Right cardiac atrium (tissue), 5 donors: ENCODE measurements at regions not wholly inside any gene's neighbourhood (a gene's known extent, or its start where the extent isn't known, plus 50 kb on each side); places are given as distances from the start of the nearest gene placed in this dataset.
"Not testable (repeated sequence)": the region's sequence is repeated elsewhere in the genome, so short reads cannot be mapped to it uniquely, and the experiment has no call there.

Experiments used
- ATAC-seq, 2 donors: fragments of 200-7000 bp; cut with Tn5 transposase; one replicate each; pipeline versions ENCODE4 v1.8.0 to v1.9.1; 2020; ENCODE audit warnings: moderate library complexity in 2 of 2, mild to moderate bottlenecking in 1 of 2
- DNase-seq, 3 donors: peaks; one replicate each; pipeline ENCODE4 v3.0.0-alpha.2; 2020
- H3K27ac ChIP-seq: one replicate; pipeline ENCODE4 v1.5.1; 2013; ENCODE audit warnings: mild to moderate bottlenecking, low read length, control low read depth, moderate library complexity
- H3K27me3 ChIP-seq: one replicate; pipeline ENCODE4 v1.6.1; 2013; ENCODE audit not compliant: control insufficient read depth, insufficient read depth
- H3K4me1 ChIP-seq: one replicate; pipeline ENCODE4 v1.6.1; 2013; ENCODE audit warnings: low read length; ENCODE audit not compliant: control insufficient read depth, insufficient read depth
- H3K4me3 ChIP-seq: one replicate; pipeline ENCODE4 v1.5.1; 2013; ENCODE audit warnings: low read length, control low read depth
- H3K9me3 ChIP-seq: one replicate; pipeline ENCODE4 v1.6.1; 2013; ENCODE audit warnings: low read length; ENCODE audit not compliant: control insufficient read depth
- WGBS: extraction: QIAGEN DNeasy Blood & Tissue Kit; methylation state at CpG from one replicate; pipeline ENCODE4 v1.1.7; 2013; 5-methylcytosine and 5-hydroxymethylcytosine counted together
- intact Hi-C, 4 donors: fragments of 100-400 bp; cut with DNase I; formaldehyde crosslinking; loops; one replicate each; pipeline versions ENCODE4 v1.11.0 to v1.14.0; 2022 to 2023
- donor health status: healthy with polysubstance abuse.
- donor health status: DM: no; HTN: yes; CAD: no.
- donor health status: DM: no; HTN: no; CAD: no.
- donor health status: DM: no; HTN: yes; CAD: no; lungs with severe emphysema.
- donor health status: DM: yes; HTN: yes; CAD: no.

GRCh38 chr12:25701290-25701689 is 148.2 kb upstream of the LMNTD1 start:
- no peaks in the 10 kb centered on the region for H3K4me1 ChIP-seq
- no peaks in the 10 kb centered on the region for H3K9me3 ChIP-seq
- DNase-seq (no peak), ATAC-seq (no peak)
- WGBS = 62% methylated on average over 4 of the region's 4 CpGs
- no peaks in the 10 kb centered on the region for H3K27me3 ChIP-seq
- intact Hi-C loops = no loop called here
- H3K27ac ChIP-seq = no peak overlapping the region
- no peak overlapping the region for H3K4me3 ChIP-seq

GRCh38 chr12:25702553-25702952 is 149.5 kb upstream of the LMNTD1 start:
- intact Hi-C loops = no loop called here
- Histone ChIP-seq H3K9me3 (peaks cover 2% of the 10 kb centered on the region), H3K4me3 (no peak overlapping the region), H3K4me1 (no peaks in the 10 kb centered on the region), H3K27ac (no peak overlapping the region), H3K27me3 (no peaks in the 10 kb centered on the region)
- no peak for ATAC-seq
- no peak for DNase-seq
- 88% methylated on average over 3 of the region's 3 CpGs for WGBS

- 0% methylated on average over 1 of the region's 1 CpG for WGBS
- no peak for ATAC-seq
- intact Hi-C loops = no loop called here
These were observed 152.2 kb upstream of the LMNTD1 start for GRCh38 chr12:25705261-25705660.

GRCh38 chr12:25706646-25707045 is 153.6 kb upstream of the LMNTD1 start:
- H3K4me1 ChIP-seq, DNase-seq, intact Hi-C loops, H3K4me3 ChIP-seq, H3K9me3 ChIP-seq, ATAC-seq, H3K27me3 ChIP-seq, H3K27ac ChIP-seq: not testable (repeated sequence)

More at GRCh38 chr12:25705261-25705660, 152.2 kb upstream of the LMNTD1 start:
- Histone ChIP-seq H3K27ac (no peak overlapping the region), H3K9me3 (peaks cover 2% of the 10 kb centered on the region), H3K4me3 (no peak overlapping the region), H3K4me1 (no peaks in the 10 kb centered on the region), H3K27me3 (no peaks in the 10 kb centered on the region)
- no peak for DNase-seq

- ATAC-seq (no peak), DNase-seq (no peak)
- H3K27me3 ChIP-seq = no peaks in the 10 kb centered on the region
- H3K4me1 ChIP-seq = peaks cover under 1% of the 10 kb centered on the region
- intact Hi-C loops = no loop called here
- no peak overlapping the region for H3K27ac ChIP-seq
- peaks cover 2% of the 10 kb centered on the region for H3K9me3 ChIP-seq
- H3K4me3 ChIP-seq = no peak overlapping the region
These were observed 154.0 kb upstream of the LMNTD1 start for GRCh38 chr12:25707056-25707455.

GRCh38 chr12:25708661-25709060 is 155.6 kb upstream of the LMNTD1 start:
- no peaks in the 10 kb centered on the region for H3K27me3 ChIP-seq
- 63% methylated on average over 2 of the region's 2 CpGs for WGBS
- H3K4me3 ChIP-seq = no peak overlapping the region
- peaks cover 2% of the 10 kb centered on the region for H3K9me3 ChIP-seq
- H3K4me1 ChIP-seq = peaks cover 1% of the 10 kb centered on the region
- DNase-seq (no peak), ATAC-seq (no peak)
- no peak overlapping the region for H3K27ac ChIP-seq
- intact Hi-C loops = no loop called here

GRCh38 chr12:25710128-25710527 is 157.0 kb upstream of the LMNTD1 start:
- DNase-seq (no peak), ATAC-seq (no peak)
- peaks cover 1% of the 10 kb centered on the region for H3K4me1 ChIP-seq
- intact Hi-C loops = no loop called here
- H3K9me3 ChIP-seq = peaks cover 2% of the 10 kb centered on the region
- no peaks in the 10 kb centered on the region for H3K27me3 ChIP-seq
- H3K4me3 ChIP-seq = no peak overlapping the region
- H3K27ac ChIP-seq = no peak overlapping the region
- 75% methylated on average over 2 of the region's 2 CpGs for WGBS

- H3K27me3 ChIP-seq, H3K4me3 ChIP-seq, ATAC-seq, H3K4me1 ChIP-seq, H3K27ac ChIP-seq, intact Hi-C loops, H3K9me3 ChIP-seq, DNase-seq: not testable (repeated sequence)
- 93% methylated on average over 3 of the region's 3 CpGs for WGBS
These were observed 158.0 kb upstream of the LMNTD1 start for GRCh38 chr12:25710938-25711605.

GRCh38 chr12:25712169-25712568 is 159.1 kb upstream of the LMNTD1 start:
- intact Hi-C loops = no loop called here
- Histone ChIP-seq H3K4me3 (no peak overlapping the region), H3K4me1 (peaks cover 1% of the 10 kb centered on the region), H3K27me3 (no peaks in the 10 kb centered on the region), H3K9me3 (peaks cover under 1% of the 10 kb centered on the region), H3K27ac (no peak overlapping the region)
- WGBS = 85% methylated on average over 8 of the region's 8 CpGs
- ATAC-seq (no peak), DNase-seq (no peak)

- Histone ChIP-seq H3K27me3 (no peaks in the 10 kb centered on the region), H3K4me3 (no peak overlapping the region), H3K4me1 (peaks cover 1% of the 10 kb centered on the region), H3K27ac (no peak overlapping the region), H3K9me3 (no peaks in the 10 kb centered on the region)
- no peak for ATAC-seq
- DNase-seq = no peak
- 87% methylated on average over 4 of the region's 4 CpGs for WGBS
- intact Hi-C loops = no loop called here
These were observed 160.2 kb upstream of the LMNTD1 start for GRCh38 chr12:25713264-25713663.

DNA sequence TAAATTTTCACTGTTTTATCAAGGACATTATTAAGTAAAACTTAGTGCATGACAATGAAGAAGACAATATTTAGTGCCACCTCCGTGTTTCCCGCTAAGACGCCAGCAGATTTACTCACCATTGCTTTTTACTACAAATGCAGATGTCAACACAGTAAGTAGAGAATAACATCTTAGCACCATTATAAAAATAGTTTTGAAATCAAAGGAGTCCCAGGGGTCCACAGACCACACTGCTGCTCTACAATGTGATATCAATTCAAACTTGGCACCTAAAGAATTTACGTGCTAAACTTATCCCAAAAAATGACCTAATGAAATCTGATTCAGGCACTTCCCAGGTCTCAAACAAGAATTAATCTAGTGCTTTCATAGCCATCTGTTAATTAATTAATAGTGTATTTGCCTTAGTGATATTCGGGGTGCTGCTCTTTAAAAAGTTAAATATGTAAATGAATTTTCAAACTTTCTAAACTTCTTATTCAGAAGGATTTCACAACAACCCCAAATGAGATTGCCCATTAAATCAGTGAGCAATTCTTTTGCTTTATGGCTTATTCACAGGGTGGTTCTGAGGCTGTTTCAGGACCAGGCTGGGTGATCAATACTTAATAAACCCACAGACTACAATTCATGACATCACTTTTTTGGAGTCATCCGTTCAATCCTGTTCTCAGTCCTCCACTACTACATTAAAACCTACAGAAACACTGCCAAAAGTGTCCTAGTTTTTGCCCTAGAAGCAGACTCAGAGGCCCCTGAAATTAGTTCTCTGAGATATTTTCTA is 161.3 kb upstream of the LMNTD1 start:
- no peaks in the 10 kb centered on the region for H3K9me3 ChIP-seq
- DNase-seq = no peak
- WGBS = 67% methylated on average over 6 of the region's 6 CpGs
- H3K27me3 ChIP-seq = no peaks in the 10 kb centered on the region
- H3K4me3 ChIP-seq = no peak overlapping the region
- H3K27ac ChIP-seq = no peak overlapping the region
- ATAC-seq = peak in 1 of 2 donors; percentile 40
- intact Hi-C loops = no loop called here
- H3K4me1 ChIP-seq = peaks cover 1% of the 10 kb centered on the region
